ENCODE measurements at regions not wholly inside any gene's neighbourhood (a gene's known extent, or its start where the extent isn't known, plus 50 kb on each side); places are given as distances from the start of the nearest gene placed in this dataset.
A peak's percentile ranks its signal among the peaks of the same experiment; 100 is the strongest.
"Not testable (repeated sequence)": the region's sequence is repeated elsewhere in the genome, so short reads cannot be mapped to it uniquely, and the experiment has no call there.

DNA sequence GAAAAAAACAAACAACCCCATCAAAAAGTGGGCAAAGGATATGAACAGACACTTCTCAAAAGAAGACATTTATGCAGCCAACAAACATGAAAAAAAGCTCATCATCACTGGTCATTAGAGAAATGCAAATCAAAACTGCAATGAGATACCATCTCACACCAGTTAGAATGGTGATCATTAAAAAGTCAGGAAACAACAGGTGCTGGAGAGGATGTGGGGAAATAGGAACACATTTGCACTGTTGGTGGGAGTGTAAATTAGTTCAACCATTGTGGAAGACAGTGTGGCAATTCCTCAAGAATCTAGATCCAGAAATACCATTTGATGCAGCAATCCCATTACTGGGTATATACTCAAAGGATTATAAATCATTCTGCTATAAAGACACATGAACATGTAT, 85.5 kb upstream of the WSB1 start:
- not testable (repeated sequence) for DNase-seq (ENCODE audit: low read depth)

DNA sequence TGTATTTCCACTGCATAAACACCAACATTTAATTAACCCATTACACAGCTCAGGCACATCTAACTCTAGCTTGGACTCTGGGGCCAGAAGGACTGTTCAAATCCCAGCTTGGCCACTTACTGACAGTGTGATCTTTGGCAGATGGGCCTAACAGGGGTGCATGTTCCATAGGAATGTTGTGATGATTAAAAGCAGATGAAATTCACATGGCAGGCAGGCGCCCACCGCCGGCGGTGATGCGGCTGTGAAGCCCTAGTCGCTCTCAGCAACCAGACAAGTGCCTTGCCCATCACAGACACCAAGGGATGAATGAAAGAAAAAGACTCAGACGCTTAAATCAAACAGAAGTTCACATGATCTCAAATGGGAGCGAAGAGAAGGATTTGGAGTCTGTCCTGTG, 84.6 kb upstream of the WSB1 start:
- DNase-seq (ENCODE audit: low read depth) = no peak

DNA sequence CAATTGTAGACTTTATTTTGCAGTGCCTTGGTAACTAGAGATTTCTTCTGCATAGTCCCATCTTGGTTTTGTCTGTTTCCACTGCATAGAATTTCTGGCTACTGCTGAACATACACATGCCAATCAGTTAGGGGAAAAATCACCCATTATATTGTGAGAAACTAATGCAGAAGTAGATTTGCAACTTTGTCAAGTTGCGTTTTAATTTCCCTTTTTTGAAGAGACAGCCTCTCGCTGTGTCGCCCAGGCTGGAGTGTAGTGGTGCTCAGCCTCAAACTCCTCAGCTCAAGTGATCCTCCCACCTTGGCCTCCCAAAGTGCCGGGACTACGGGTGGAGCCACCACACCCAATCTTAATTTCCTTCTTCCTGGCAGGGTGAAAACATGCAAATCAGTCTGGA, 83.1 kb upstream of the WSB1 start:
- not testable (repeated sequence) for DNase-seq (ENCODE audit: low read depth)

DNA sequence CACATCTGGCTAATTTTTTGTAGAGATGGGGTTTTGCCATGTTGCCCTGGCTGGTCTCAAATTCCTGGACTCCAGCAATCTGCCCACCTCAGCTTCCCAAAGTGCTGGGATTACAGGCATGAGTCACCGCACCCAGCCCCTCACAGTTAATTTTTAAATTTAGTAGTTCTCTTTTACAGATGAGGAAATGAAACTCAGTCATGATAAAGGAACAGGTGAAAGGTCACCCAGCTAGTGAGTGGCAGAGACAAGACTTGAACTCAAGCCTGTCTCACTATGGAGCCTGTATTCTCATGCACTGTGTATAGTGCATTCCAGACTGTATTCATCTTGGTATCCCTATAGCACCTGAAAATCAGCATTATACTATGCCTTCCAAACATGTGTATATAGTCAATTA, 77.1 kb upstream of the WSB1 start:
- DNase-seq (ENCODE audit: low read depth) = peak; percentile 15

DNA sequence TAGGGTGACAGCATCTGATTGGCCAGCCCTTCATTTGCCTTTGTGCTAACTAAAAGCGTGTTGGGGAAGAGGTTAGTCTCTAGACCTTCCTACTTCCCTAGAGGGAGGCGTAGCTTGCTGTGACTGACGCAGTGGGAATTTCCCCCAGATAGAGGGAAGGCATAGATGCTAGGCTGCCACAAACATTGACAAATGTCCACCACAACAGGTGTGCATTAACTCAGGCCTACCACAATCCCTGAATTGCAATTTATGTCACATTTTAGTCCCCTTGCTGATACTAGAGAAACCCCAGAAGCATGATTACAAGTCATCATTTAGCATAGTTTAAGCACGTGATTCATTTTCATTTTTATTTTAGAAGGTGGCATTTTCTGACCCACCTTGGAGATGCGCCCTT, 76.3 kb upstream of the WSB1 start:
- no peak for DNase-seq (ENCODE audit: low read depth)

DNA sequence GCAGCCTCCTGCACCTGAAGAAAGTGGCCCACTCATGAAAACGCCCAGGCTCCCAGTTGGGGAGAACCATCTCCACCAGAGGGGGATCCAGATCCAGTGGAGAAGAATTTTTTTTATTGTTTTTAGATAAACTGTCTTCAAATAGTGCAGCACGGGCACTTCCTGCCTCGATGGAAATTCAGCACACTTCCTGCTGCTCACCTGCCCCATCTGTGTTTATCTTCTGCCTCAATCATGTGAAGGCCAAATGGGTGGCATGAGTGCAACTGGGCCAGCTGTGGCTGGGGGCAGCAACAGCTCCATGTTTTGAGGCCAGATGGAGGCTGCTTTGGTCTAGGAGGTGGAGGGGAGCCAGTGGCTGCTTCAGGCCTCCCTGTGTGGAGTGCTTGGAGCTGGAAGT, 75.9 kb upstream of the WSB1 start:
- no peak for DNase-seq (ENCODE audit: low read depth)

DNA sequence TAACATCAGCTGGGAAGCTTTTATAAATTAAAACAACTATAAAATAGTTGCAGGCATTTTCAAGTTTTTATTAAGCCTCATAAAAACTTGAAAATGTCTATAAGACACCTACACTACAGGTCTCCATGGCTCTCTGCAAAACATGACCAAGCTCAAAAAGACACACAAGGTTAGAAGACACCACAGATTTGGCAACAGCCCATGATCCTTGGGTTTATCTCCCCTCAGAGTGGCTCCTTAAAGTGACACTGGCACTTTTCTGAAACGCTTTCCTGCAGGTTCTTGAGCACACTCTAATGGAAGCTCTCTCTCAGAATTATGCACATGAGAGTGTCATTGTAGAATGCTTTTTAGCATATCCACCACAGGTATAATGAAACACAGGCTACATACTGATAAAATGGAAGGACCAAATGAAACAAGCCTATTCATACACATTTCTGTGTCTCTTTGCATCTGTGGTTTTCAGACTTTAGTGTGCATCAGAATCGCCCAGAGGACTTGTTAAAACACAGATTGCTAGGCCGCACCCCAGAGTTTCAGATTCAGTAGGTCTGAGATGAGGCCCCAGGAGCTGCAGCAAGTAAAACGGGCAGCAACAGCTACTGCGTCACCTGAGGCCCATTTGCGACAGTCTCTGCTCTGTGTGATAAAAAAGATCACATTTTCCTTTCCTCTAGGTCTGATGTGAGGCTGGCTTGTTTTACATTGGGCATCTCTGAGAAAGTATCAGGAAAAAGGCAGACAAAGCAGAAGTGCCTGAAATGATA, 75.0 kb upstream of the WSB1 start:
- no peak for DNase-seq (ENCODE audit: low read depth)

DNA sequence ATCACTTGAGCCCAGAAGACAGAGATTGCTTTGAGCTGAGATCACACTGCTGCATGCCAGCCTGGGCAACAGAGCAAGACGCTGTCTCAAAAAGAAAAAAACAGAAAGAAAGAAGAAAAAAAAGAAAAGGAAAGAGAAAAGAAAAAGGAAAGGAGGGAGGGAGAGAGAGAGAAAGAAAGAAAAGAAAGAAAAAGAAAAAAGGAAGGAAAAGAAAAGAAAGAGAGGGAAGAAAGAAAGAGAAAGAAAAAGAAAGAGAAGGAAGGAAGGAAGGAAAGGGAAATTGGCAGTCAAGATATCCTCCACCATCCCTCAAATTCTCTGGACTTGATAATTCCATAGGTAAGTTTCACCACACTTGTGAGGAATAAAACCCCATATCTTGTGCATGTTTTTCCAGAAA, 71.4 kb upstream of the WSB1 start:
- no peak for DNase-seq (ENCODE audit: low read depth)

DNA sequence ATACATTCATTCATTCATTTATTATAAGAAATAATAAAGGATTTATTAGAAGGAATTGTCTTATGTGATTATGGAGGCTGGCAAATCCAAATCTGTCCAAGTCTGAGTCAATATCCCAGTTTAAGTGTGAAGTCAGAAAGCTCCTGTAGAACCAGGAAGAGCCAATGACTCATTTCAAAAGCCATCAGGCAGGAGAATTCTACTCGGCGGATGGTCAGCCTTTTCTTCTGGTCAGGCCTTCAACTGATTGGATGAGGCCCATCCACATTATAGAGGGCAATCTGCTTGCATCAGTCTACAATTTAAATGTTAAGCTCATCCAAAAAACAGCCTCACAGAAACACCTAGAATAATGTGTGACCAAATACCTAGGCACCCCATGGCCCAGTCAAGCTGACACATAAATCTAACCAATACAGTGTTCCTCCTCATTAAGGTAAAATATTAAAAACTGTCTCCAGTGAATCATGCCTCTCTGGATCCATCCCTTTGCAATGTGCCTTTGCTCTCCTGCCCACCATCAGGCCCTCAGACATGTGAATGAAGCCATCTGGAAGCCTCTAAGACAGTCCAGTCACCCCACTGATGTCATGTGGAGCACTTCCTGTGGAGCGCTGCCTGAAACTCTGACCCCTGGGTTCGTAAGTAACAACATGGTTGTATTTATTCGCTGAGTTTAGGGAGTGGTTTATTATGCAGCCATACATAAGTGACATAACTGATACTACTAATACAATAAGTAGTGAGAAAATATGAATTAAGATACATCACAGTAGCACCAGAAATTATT, 69.2 kb upstream of the WSB1 start:
- DNase-seq (ENCODE audit: low read depth) = peak; percentile 31

DNA sequence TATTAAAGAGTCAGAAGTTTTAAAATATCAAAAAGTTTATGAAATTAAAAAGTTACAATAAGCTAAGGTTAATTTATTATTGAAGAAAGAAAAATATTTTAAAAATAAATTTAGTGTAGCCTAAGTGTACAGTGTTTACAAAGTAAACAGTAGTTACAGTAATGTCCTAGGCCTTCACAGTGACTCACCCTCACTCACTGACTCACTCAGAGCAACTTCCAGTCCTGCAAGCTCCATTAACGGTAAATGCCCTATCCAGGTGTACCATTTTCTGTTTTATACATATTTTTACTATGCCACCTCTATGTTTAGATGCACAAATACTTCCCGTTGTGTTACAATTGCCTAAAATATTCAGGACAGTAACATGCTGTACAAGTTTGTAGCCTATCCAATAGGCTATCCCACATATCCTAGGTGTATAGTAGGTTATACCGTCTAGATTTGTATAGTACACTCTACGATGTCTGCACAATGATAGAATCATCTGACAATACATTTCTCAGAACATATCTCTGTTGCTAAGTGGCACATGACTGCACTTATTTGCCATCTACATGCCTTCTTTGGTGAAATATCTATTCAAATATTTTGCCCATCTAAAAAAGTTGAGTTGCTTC, 67.2 kb upstream of the WSB1 start:
- DNase-seq (ENCODE audit: low read depth) = peak; percentile 87

DNA sequence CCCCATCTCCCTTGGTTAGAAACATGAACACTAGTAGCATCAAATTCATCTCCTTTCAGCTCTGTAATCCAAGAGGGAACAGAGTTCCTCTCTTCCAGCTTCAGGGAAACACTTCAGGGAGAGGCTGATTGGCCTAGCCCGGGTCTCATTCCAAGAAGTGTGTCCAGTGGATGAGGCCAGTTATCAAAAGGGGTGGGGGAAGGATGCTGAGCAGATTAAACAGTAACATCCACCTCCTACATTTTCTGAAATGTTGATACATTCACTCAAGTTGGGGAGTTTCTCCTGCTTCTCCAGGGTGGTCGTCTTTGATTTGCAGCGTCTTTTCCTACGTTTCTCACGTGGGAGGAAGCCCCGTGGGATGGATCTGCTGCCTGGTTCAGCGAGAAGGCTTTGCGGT, 62.9 kb upstream of the WSB1 start:
- no peak for DNase-seq (ENCODE audit: low read depth)

DNA sequence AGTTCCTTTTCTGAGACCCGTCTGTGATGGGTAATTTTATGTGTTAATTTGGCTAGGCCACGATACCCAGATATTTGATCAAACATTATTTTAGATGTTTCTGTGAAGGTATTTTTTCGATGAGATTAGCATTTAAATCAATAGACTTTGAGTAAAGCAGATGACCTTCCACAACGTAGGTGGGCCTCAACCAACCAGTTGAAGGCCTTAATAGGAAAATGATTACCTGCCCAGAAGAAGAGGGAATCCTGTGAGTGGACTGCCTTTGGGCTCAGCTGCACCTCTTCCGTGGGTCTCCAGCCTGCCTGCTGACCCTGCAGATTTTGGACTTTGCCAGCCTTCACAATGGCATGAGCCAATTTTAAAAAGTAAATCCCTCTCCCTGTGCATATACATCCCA, 61.6 kb upstream of the WSB1 start:
- DNase-seq (ENCODE audit: low read depth) = no peak

DNA sequence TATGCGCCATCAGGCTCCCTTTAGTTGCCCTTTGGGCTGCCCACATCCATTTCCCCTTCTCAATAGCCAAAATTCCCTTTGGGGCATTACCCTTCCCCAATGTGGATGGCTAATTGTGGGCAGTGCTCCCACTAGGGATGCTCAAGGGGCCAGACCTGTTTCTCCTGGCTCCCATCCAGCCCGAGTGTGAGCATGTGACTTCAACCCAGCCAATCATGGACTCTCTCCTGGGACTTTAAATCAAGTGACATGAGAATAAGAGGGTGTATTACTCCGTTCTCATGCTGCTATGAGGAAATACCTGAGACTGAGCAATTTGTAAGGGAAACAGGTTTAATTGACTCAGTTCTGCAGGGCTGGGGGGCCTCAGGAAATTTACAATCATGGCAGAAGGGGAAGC, 60.9 kb upstream of the WSB1 start:
- DNase-seq (ENCODE audit: low read depth) = no peak

DNA sequence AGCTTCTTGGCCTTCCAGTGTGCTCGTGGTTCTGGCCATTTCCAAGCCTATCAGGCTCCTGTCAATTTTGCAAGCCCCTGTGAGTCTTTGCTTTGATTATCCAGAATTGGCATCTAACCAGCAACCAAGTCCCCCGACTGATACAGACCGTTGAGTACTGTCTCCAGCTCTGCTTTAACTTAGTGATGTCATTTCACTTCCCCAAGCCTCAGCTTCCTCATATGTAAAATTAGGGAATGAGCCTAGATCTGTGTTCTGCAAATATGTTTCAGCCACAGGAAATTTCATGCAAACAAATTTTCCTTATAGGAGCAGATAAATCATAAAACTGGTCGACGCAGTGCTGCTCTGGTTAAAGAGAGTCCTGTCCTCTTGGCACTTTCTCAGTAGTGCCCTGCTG, 60.1 kb upstream of the WSB1 start:
- no peak for DNase-seq (ENCODE audit: low read depth)

DNA sequence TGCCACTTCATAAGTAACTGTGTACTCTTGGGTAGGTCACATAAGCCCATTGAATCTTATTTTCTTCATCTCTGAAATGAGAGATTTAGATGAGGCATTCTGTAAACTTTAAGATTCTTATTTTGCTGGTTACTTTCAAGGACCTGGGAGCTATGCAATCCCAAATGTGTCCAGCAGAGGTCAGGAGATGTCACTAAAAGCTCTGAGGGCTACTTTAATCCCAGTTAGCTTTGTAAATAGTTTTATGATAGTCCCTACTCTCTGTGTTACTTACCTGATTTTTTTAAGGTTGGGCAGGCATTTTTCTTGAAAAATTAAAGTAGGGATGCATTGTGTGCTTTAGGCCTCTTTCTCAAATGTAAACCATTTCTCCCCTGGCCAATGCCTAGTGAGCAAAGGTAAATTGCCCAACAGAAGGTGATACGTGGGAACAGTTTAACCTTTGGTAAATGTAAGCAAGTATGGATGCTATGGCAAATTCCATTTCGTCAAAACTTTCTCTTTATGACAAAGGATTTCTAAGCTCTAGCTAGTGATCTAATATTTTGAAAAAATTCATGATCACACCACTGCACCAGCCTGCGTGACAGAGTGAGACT, 57.1 kb upstream of the WSB1 start:
- peak; percentile 75 for DNase-seq (ENCODE audit: low read depth)

DNA sequence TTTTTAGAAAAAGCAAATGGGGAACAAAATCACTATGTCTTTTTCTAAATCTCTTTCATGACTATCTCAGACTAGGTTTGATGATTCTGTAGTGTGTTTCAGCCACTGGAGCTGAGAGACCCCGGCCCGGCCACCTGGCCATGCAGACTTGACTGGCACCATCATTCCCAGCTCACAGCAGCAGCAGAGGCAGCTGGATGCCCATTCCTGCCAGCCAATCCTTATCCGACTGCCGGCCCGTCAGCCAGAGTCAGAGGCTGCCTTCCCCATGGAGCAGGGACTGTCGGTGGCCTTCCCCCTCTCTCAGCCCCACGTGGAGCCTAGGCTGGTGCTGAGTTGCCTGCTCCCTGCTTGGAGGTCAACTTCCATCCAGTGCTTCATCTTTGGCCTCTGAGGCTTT, 56.0 kb upstream of the WSB1 start:
- DNase-seq (ENCODE audit: low read depth) = no peak

DNA sequence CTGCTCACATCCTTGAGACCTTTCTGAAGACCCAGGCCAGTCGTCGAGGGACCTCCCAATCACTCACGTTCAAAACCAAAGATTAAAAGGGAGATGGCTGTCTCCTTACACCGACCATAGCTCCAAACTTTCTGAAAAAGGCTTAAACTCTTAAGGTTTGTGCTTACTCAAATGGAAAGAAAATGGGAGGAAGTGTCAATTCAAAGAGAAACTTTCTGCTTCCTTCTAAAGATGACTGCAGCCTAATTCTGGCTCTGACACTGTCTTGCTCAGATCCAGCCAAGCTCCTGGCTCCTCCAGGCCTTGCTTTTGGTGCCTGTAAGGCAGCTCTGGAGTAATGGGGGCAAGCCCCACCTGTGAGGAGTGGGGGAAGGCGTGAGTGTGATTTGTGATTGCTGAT, 54.9 kb upstream of the WSB1 start:
- DNase-seq (ENCODE audit: low read depth) = no peak

DNA sequence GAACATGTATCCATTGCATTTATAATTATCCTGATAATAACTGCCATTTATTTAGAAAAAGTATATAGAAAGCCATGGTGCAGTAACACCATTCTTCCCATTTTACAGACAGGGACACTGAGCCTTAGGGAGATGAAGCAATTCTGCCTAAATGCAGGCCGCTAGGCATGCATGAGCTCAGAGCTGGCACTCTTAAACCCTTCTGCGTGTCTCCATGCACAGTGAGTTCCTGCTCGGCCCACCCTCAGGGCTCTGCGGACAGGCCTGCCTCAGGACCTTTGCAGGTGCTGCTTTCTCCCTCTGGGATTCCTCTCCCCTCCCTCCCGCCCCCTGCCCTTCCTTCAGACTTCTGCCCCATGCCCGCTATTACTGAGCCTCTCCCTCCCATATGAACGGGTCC, 54.3 kb upstream of the WSB1 start:
- no peak for DNase-seq (ENCODE audit: low read depth)

DNA sequence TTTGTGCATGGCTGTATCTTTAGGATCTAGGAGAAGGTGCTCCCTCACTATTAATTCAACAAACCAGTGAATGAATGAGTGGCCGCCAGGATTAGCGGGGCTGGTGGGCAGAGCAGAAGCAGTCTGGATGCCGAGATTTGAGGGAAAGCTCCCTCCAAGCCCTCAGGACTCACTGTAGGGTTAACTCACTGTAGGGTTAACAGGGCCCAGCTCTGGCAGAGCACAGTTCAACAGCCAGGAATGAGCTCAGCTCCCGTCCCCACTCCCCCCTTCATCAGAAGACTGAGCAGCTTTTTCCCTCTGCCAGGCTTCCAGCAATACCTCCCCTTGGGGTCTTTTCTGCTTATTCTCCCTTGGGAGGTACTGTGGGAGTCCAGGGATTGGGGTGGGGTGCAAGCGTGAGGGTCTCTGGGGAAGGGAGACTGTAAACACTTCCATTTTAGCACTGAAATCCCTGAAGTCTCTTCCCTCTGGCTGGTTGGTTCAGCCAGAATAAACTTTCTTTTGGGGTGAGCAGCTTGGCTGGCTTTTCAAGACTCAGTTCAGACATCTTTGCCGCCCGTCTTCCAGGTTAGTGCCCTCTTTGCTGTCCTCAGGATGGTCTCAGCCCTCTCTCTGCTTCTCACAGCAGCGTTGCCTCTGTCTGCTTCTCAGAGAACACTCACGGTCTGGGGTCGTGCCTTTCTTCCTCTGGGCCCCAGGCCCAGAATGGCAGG, 53.7 kb upstream of the WSB1 start:
- no peak for DNase-seq (ENCODE audit: low read depth)

DNA sequence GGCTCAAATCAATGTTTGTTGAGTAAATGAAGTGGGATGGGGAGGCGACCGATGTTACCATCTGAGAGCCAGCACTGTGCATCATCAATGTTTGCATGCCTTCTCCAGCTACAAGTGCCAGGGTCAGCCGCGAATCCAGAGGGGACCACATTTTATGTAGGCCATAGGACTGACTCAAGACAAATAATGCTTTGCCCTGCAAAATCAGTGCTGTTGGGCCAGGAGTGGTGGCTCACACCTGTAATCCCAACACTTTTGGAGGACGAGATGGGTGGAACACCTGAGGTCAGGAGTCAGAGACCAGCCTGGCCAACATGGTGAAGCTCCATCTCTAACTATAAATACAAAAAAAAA, 53.1 kb upstream of the WSB1 start:
- DNase-seq (ENCODE audit: low read depth) = no peak

DNA sequence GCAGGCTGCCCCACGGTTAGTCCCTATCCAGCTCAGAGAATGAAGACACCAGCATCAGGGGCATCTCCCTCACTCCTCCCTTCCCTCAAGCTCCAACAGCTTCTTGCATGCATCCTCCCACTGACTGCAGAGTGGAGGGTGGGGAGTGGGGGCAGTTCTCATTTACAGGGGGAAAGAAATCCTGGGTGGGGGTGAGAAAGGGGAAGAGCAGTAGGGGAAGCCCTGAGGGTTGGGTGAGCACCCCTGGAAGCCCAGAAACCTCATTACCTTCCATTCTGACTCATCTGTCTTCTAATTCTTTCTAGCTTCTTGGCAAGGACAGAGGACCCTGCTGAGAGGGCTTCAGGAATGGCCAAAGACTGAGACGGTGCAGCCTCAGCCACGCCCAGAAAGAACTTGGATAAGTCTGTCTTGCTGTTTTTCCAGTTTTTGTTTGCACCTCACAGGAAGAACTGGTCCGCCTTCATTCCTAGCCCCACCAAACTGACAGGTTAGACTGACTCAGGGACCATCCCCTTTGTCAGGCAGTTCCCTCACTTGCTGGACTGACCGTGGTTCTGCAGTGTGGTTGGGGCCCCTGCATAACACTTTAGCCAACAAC, 52.5 kb upstream of the WSB1 start:
- peak; percentile 45 for DNase-seq (ENCODE audit: low read depth)

DNA sequence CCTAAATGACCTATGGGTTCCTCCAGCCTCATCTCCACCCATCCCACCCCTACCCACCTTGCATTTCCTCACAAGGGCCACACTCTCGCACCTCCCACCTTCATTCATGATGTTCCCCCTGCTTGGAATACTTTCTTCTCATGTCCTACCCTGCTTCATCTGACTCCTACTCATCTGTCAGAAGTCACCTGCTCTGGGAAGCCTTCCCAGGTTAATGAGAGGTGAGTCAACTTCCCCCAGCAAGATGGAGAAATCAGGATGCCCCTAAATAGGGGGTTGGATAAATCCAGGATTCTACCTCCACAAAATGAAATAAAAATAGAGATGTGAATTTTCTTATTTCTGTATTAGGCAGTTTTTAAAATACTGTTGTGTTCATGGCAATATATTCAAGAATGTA, 51.0 kb upstream of the WSB1 start:
- DNase-seq (ENCODE audit: low read depth) = no peak
